ENCODE measurements at regions not wholly inside any gene's neighbourhood (a gene's known extent, or its start where the extent isn't known, plus 50 kb on each side); places are given as distances from the start of the nearest gene placed in this dataset.

GRCh38 chr1:201734786-201735185, 94.2 kb upstream of the IPO9 start:
- TF ChIP-seq POLR2AphosphoS5 (IDR thresholded peaks at IDR 0.05; ENCODE audit: low read depth) (no peak), CTCF (IDR thresholded peaks at IDR 0.05; ENCODE audit: insufficient read depth, low read length) (no peak), GABPA (IDR thresholded peaks at IDR 0.05; ENCODE audit: low read depth) (no peak), REST (IDR thresholded peaks at IDR 0.05; ENCODE audit: insufficient replicate concordance, low read depth) (no peak), SPI1 (IDR thresholded peaks at IDR 0.05; ENCODE audit: borderline replicate concordance, low read depth) (no peak)
- Histone ChIP-seq H3K4me3 (replicated peaks; ENCODE audit: insufficient read depth, low read length) (no peak overlapping the region), H3K27ac (replicated peaks) (no peak overlapping the region), H3K27me3 (ENCODE audit: insufficient read depth, poor library complexity, severe bottlenecking) (peaks cover 19% of the 10 kb centered on the region)
- no peak for DNase-seq (ENCODE audit: low read depth in 1 of 2, low spot score in 1 of 2)

GRCh38 chr1:201736707-201737320, 92.1 kb upstream of the IPO9 start:
- no peak for DNase-seq (ENCODE audit: low read depth in 1 of 2, low spot score in 1 of 2)
- no peak overlapping the region for H3K27ac ChIP-seq (replicated peaks)
- no peak overlapping the region for H3K4me3 ChIP-seq (replicated peaks; ENCODE audit: insufficient read depth, low read length)
- TF ChIP-seq REST (IDR thresholded peaks at IDR 0.05; ENCODE audit: insufficient replicate concordance, low read depth) (no peak), CTCF (IDR thresholded peaks at IDR 0.05; ENCODE audit: insufficient read depth, low read length) (no peak), SPI1 (IDR thresholded peaks at IDR 0.05; ENCODE audit: borderline replicate concordance, low read depth) (no peak), GABPA (IDR thresholded peaks at IDR 0.05; ENCODE audit: low read depth) (no peak), POLR2AphosphoS5 (IDR thresholded peaks at IDR 0.05; ENCODE audit: low read depth) (no peak)
- peaks cover 31% of the 10 kb centered on the region for H3K27me3 ChIP-seq (ENCODE audit: insufficient read depth, poor library complexity, severe bottlenecking)

- no peak overlapping the region for H3K27ac ChIP-seq (replicated peaks)
Observed at GRCh38 chr1:201737352-201738060, 91.5 kb upstream of the IPO9 start.

More at GRCh38 chr1:201737352-201738060, 91.5 kb upstream of the IPO9 start:
- no peak for DNase-seq (ENCODE audit: low read depth in 1 of 2, low spot score in 1 of 2)
- Histone ChIP-seq H3K4me3 (replicated peaks; ENCODE audit: insufficient read depth, low read length) (no peak overlapping the region), H3K27me3 (ENCODE audit: insufficient read depth, poor library complexity, severe bottlenecking) (peaks cover 31% of the 10 kb centered on the region)
- TF ChIP-seq SPI1 (IDR thresholded peaks at IDR 0.05; ENCODE audit: borderline replicate concordance, low read depth) (no peak), REST (IDR thresholded peaks at IDR 0.05; ENCODE audit: insufficient replicate concordance, low read depth) (no peak), CTCF (IDR thresholded peaks at IDR 0.05; ENCODE audit: insufficient read depth, low read length) (no peak), POLR2AphosphoS5 (IDR thresholded peaks at IDR 0.05; ENCODE audit: low read depth) (no peak), GABPA (IDR thresholded peaks at IDR 0.05; ENCODE audit: low read depth) (no peak)

Measured in HL-60 (cell line).